ENCODE measurements at regions not wholly inside any gene's neighbourhood (a gene's known extent, or its start where the extent isn't known, plus 50 kb on each side); places are given as distances from the start of the nearest gene placed in this dataset.

GRCh38 chr1:30427545-30427944 lies 295.8 kb downstream of the MATN1 start (continued):
- no peak for TF ChIP-seq AHDC1 (CRISPR knock-in tag; IDR thresholded peaks at IDR 0.05; ENCODE audit: borderline replicate concordance)
- no peak for TF ChIP-seq MAX (IDR thresholded peaks at IDR 0.05)
- TF ChIP-seq ZBTB26 (CRISPR knock-in tag; IDR thresholded peaks at IDR 0.05; ENCODE audit: borderline replicate concordance) = no peak
- TF ChIP-seq REXO4 (CRISPR knock-in tag; IDR thresholded peaks at IDR 0.05; ENCODE audit: borderline replicate concordance) = no peak
- no peak for TF ChIP-seq IRF2 (CRISPR knock-in tag; IDR thresholded peaks at IDR 0.05)
- no peak for TF ChIP-seq GPN1 (CRISPR knock-in tag; IDR thresholded peaks at IDR 0.05; ENCODE audit: borderline replicate concordance)
- TF ChIP-seq ZNF740 (CRISPR knock-in tag; IDR thresholded peaks at IDR 0.05) = no peak
- TF ChIP-seq ZNF510 (CRISPR knock-in tag; IDR thresholded peaks at IDR 0.05; ENCODE audit: low read depth) = no peak
- TF ChIP-seq ZBTB25 (CRISPR knock-in tag; IDR thresholded peaks at IDR 0.05) = no peak
- TF ChIP-seq NRL (CRISPR knock-in tag; IDR thresholded peaks at IDR 0.05; ENCODE audit: borderline replicate concordance) = no peak
- TF ChIP-seq NCOA5 (CRISPR knock-in tag; IDR thresholded peaks at IDR 0.05) = no peak
- no peak for TF ChIP-seq ZFP36 (IDR thresholded peaks at IDR 0.05; ENCODE audit: borderline replicate concordance, low read depth, low read length, partially characterized antibody)
- TF ChIP-seq ZNF282 (IDR thresholded peaks at IDR 0.05; ENCODE audit: partially characterized antibody) = no peak
- no peak for TF ChIP-seq ZNF256 (CRISPR knock-in tag; conservative IDR thresholded peaks at IDR 0.05)
- TF ChIP-seq BRD4 (CRISPR knock-in tag; IDR thresholded peaks at IDR 0.05) = no peak
